WI38 (cell line): ENCODE measurements at regions not wholly inside any gene's neighbourhood (a gene's known extent, or its start where the extent isn't known, plus 50 kb on each side); places are given as distances from the start of the nearest gene placed in this dataset.

Experiments
- H3K4me3 ChIP-seq: 2 replicates; pipeline ENCODE4 v1.5.1; 2011; ENCODE audit warnings: low read depth, mild to moderate bottlenecking, control low read depth, low read length
- TF ChIP-seq, protein P1 (sequence below): IDR thresholded peaks from 2 replicates; pipeline ENCODE4 v1.5.1; 2012; ENCODE audit warnings: low read depth, mild to moderate bottlenecking, control low read depth, low read length

DNA sequence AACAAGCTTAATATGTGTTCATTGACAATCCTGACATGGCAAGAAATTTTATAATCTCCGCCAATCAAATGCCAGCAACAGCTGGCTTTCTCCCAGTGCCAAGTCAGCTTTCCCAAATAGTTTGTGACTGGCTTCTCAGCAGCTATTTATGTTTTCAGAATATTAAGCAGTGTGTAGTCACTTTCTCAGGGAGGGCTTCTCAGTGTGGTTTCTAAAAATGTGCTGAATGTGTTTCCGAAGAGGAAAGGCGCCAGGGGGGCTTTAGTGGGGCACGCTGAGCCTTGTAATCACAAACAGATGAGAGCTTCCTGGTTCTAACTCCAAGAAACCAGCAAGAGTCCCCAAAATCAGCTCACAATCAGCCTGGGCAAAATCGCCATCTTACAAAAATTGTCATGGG lies 258.7 kb upstream of the CPEB2 start:
- TF ChIP-seq, protein P1, sequence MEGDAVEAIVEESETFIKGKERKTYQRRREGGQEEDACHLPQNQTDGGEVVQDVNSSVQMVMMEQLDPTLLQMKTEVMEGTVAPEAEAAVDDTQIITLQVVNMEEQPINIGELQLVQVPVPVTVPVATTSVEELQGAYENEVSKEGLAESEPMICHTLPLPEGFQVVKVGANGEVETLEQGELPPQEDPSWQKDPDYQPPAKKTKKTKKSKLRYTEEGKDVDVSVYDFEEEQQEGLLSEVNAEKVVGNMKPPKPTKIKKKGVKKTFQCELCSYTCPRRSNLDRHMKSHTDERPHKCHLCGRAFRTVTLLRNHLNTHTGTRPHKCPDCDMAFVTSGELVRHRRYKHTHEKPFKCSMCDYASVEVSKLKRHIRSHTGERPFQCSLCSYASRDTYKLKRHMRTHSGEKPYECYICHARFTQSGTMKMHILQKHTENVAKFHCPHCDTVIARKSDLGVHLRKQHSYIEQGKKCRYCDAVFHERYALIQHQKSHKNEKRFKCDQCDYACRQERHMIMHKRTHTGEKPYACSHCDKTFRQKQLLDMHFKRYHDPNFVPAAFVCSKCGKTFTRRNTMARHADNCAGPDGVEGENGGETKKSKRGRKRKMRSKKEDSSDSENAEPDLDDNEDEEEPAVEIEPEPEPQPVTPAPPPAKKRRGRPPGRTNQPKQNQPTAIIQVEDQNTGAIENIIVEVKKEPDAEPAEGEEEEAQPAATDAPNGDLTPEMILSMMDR: no peak
- H3K4me3 ChIP-seq: no peak overlapping the region

DNA sequence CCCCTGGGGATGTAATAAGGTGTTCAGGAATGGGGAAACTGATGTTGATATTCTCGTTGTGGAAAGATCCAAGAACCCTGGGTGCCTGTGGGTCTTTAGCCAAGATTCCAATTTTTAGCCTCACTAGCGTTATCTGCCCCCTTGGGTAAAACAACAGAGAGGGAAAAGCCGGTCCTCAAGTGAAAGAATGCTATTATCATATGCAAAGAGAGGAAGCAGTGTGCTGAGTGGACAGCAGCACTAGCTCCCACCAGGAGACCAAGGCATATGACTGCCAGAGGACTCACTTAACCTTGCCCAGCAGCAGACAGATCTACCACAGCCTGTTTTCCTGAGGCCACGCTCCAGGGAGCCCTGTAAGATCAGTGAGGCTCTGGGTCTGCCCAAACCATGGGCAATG lies 257.9 kb upstream of the CPEB2 start:
- H3K4me3 ChIP-seq: no peak overlapping the region
- TF ChIP-seq, protein P1: no peak

DNA sequence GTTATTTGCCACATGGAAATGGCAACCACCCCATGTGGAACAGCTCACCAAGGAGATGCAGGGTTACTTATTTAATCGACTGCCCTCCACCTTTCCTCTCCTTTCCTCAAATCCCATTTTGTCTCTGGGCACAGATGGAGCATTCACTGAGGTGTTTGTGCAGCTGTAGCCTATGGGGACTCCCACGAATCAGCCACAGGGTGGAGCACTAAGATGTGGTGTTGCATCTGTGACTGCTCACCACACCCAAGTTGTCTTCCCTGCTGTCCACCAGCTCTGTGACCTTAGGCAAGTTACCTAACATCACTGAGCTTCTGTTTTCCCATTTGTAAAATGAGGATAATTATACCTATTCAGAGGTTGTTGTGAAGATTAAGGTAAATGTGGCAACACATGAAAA lies 252.4 kb upstream of the CPEB2 start:
- H3K4me3 ChIP-seq: no peak overlapping the region
- TF ChIP-seq, protein P1: no peak

DNA sequence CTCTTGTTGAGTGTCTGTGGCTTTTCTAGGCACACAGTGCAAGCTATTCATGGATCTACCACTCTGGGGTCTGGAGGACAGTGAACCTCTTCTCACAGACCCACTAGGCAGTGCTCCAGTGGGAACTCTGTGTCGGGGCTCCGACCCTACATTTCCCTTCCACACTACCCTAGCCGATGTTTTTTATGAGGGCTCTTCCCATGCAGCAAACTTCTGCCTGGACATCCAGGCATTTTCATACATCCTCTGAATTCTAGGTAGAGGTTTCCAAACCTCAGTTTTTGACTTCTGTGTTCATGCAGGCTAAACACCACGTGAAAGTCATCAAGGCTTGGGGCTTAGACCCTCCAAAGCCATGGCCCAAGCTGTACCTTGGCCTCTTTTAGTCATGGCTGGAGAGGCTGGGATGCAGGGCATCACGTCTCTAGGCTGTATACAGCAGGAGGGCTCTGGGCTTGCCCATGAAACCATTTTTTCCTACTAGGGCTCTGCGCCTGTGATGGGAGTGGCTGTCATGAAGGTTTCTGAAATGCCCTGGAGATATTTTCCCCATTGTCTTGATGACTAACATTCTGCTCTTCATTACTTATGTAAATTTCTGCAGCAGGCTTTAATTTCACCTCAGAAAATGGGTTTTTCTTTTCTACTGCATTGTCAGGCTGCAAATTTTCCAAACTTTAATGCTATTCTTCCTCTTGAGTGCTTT lies 249.8 kb upstream of the CPEB2 start:
- TF ChIP-seq, protein P1: no peak

DNA sequence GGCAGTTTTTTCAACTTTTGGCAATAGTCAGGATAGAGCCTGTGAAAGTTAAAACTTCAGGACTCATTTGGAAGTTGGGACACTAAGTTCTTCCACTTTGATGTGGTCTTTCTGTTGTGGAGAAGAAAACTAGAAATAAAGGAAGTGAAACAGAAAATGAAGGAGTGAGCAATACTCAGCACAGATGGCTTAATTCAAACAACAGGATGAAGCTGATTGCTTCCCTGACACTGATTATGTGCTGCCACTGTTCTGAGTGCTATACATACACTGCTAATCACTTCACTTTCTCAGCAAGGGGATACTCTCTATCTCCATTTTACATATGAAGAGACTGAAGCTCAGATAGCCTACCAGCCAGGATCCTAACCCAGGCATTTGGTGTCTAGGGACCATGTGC lies 235.1 kb upstream of the CPEB2 start:
- no peak overlapping the region for H3K4me3 ChIP-seq
- TF ChIP-seq, protein P1: no peak

More for the DNA sequence above, 249.8 kb upstream of the CPEB2 start:
- no peak overlapping the region for H3K4me3 ChIP-seq

DNA sequence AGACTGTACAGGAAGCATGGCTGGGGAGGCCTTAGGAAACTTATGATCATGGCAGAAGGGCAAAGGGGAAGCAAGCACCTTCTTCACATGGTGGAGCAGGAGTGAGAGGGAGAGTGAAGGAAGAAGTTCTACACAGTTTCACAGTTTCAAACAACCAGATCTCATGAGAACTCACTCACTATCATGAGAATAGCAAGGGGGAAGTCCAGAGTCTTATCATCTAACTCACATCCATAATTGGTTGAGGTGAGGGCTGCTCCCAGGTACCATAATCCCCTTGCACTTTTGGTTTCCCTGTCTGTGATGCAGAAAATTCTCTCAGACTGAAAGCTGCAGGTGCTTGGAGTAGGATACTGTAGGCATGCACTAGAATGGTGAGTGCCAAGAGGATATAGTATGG lies 233.8 kb upstream of the CPEB2 start:
- H3K4me3 ChIP-seq: no peak overlapping the region
- TF ChIP-seq, protein P1: no peak

DNA sequence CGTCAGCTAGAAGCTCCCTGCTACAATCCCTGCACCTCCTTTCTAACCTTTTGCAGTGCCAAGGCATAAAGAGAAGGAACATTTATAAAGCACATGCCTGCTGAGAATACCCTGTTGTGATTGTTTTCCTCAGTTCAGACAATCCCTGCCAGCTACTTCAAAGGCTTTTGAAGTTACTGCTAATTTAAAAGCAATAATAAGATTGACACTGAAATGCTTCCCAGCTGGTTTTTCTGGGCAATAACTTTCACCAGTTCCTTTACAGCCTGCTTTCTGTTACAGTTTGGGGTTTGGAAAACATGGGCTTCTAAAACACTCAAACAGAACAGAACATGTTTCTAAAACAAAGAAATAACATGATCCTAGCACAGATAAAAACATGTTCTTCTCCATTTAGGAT lies 232.3 kb upstream of the CPEB2 start:
- TF ChIP-seq, protein P1: no peak
- H3K4me3 ChIP-seq: no peak overlapping the region
